Fibroblast of skin of scalp (primary cell): ENCODE measurements at regions not wholly inside any gene's neighbourhood (a gene's known extent, or its start where the extent isn't known, plus 50 kb on each side); places are given as distances from the start of the nearest gene placed in this dataset.
"Not testable (repeated sequence)": the region's sequence is repeated elsewhere in the genome, so short reads cannot be mapped to it uniquely, and the experiment has no call there.

ENCODE experiments used
- DNase-seq: peaks from one replicate; pipeline ENCODE4 v3.0.0-alpha.2; 2013

DNA sequence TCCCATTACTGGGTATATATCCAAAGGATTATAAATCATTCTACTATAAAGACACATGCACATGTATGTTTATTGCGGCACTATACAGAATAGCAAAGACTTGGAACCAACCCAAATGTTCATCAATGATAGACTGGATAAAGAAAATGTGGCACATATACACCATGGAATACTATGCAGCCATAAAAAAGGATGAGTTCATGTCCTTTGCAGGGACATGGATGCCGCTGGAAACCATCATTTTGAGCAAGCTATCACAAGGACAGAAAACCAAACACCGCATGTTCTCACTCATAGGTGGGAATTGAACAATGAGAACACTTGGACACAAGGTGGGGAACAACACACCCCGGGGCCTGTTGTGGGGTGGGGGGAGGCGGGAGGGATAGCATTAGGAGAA, 57.0 kb upstream of the NEUROD1 start:
- DNase-seq: not testable (repeated sequence)

DNA sequence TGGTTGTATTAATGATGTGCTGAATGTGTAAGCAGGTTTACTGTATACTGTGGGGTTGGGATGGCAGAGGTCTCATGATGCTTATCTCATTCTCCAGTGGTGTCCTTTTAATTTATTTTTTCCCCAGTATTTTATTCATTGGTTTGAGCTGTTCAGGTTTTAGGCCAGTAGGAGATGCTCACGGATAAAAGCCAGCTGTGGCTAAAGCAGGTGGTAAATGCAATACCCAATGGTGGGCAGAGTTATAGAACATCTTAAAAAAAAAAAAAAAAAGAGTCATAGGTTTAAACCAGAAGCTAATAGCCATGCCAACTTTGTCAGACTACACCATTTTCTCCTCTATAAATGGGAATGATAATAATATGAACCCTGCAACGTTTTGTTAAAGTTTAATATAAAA, 57.8 kb upstream of the NEUROD1 start:
- DNase-seq: no peak

DNA sequence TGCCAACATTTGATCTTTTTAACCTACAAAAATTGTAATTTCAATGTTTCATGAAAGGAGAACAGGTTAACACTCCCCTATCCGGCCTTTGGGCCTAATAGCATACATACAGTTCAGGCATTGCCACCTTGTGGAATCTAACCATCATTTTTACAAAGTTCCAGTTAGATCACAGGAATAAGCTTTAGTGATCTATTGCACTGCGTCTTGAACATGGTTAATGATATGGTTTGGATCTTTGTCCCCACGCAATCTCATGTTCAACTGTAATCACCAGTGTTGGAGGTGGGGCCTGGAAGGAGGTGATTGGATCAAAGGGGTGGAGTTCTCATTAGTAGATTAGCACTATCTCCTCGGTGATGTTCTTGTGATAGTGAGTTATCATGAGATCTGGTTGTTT, 58.2 kb upstream of the NEUROD1 start:
- DNase-seq: no peak

DNA sequence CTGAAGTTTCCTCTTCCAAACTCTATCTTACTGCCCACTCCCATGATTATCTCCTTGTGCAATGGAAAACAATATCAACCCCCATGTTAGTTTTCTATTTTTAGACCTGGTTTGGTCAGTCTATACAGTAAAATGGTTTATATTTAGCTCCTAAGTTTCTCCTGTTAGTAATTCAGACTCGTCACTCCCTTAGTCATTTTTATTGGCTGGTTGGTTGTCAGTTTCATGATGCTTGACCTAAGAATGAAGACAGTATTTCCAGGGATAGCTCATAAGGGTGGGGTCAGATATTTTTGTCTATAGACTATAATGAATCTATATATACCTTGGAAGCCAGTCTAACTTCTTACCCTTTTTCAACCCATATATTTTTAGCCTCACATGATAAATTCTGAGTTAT, 61.4 kb upstream of the NEUROD1 start:
- DNase-seq: peak; percentile 25

DNA sequence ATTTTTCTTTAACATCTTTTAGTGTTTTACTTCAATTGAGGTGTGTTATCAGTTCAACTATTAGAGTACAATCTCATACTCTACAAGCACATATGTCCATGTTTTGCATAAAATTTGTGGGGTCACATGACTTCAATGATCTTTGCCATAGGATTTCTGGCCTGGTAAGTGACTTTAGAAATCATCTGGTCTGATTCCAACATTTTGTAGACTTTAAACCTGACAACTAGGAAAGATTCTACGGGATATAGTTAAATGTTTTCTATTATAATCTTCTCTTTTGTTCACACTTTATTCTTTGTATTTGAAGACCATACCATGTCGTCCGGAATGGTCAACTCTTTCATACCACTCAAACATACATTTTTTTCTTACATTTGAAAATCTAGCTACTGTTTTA, 62.0 kb upstream of the NEUROD1 start:
- no peak for DNase-seq

DNA sequence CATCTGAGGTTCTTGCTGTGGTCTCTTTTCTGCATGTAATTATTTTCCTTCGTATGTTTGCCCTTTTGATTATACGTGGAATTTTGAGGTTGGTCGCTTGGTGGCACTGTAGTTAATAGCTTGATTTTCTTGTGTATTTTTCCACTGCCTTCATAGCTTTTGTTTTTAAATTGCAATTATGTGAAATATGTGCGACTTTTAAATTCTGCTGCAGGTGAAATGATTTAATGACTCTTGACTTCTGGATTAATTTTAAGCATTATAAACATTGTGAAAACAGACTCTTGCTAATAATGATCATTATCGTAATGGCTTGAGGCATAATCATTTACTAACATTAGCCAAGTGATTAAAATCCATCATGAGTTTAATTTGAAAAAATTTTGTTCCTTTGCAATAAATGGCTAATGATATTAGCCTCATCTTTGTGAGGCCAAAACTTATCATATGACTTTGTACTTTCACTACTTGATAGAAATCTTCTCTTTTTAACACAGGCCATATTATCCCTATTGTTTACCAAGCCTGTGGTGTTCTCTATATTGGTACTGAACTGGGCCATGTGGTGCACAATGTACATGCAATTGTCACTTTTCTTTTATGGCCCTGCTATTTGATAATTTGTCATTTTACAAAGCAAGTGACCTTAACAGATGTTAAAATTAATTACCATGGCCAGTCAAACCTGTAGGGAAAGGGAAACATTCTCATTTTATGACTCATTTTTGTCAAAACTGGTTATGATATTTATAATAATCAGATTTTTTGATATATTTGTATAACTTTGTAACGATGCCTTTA, 62.8 kb upstream of the NEUROD1 start:
- DNase-seq: peak; percentile 61

DNA sequence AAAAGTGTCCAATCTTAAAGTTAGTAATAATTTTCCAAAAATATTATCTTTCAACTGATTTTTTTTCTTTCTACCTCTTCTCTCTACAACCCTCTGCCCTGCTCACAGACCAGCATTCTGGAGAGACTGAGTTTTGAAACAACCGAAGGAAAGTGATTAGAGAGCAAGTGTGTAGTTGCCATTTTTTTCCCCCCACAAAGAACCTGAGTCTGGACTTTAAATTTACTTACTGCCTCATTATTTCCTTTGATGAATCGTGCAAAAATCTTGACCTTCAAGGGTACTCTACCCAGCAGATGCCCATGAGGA, 63.4 kb upstream of the NEUROD1 start:
- no peak for DNase-seq

DNA sequence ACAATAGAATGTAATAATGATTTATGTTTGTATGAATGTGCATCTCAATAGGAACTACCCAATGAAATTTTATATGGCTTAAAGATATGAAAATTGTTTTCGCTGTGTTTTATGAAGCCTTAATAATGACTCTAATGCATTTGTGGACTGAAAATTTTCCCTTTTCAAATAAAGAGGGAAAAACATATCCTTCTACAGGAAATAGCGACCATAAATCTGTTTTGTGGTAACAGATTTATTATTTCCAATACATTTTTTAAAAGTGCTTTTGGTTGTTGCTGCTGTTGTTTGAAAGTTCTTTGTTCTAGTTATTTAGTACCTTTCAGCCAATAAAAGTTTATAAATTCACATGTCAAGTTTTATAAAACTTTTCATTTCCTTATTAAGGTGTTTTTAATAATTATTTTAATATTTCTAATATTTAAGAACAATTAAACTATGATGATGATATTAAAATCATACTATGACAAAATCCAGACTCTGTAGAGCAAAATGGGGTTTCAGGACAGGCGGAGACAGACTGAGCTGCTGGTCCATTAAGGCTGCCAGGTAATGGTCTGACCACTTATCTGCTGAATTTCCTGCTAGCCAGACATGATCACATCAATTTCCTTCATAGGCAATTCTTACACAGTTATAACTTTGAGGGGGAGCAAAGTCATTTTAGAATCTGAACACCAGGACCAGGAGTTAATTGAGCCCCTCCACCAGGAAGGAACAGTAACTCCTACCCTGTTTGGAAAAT, 65.7 kb upstream of the NEUROD1 start:
- DNase-seq: no peak

DNA sequence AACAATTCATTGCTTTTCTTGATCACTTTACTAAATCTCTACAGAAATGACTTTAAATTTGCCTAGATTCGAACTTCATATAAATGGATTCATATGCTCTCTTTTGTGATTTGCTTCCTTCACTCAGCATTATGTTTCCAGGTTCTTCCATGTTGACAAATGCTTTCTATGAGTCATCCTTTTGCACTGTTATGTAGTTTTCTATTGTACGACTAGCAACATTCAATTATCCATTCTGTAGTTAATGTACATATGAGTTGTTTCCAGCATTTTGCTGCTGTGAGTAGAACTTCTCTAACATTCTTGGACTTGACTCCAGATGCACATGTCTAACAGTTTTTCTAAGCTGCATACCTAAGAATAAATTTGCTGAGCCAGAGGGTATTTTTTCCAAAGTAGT, 66.5 kb upstream of the NEUROD1 start:
- no peak for DNase-seq

DNA sequence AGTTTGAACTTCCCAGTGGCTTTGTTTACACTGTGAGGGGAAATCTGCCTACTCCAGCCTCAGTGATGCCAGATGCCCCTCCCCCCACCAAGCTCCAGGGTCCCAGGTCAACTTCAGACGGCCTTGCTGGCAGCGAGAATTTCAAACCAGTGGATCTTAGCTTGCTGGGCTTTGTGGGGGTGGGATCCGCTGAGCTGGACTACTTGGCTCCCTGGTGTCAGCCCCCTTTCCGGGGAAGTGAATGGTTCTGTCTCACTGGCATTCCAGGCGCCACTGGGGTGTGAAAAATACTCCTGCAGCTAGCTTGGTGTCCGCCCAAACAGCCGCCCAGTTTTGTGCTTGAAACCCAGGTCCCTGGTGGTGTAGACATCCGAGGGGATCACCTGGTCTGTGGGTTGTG, 70.0 kb upstream of the NEUROD1 start:
- DNase-seq: no peak

DNA sequence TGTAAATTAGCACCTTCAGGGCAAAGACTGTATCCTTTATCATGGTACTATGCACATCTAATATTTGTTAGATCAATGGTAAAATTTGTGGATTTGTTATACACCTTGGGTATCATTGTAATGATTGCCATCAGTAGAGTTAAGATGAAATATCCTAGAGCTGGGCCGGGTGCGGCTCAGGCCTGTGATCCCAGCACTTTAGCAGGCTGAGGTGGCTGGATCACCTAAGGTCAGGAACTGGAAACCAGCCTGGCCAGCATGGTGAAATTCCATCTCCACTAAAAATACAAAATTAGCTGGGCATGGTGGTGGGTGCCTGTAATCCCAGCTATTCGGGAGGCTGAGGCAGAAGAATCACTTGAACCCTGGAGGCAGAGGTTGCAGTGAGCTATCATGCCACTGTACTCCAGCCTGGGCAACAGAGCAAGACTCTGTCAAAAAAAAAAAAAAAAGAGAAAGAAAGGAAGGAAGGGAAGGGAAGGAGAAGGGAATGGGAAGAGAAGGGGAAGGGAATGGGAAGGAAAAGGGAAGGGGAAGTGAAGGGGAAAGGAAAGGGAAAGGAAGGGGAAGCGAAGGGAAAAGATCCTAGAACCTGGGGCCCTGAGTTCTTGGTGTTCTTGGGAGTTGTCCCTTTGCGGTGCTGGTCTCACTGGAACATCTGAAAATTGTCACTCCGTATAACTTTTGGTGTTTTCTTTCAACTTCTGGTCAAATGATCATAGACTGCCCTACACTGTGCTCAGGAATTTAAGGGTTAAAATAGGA, 71.1 kb upstream of the NEUROD1 start:
- DNase-seq: no peak

DNA sequence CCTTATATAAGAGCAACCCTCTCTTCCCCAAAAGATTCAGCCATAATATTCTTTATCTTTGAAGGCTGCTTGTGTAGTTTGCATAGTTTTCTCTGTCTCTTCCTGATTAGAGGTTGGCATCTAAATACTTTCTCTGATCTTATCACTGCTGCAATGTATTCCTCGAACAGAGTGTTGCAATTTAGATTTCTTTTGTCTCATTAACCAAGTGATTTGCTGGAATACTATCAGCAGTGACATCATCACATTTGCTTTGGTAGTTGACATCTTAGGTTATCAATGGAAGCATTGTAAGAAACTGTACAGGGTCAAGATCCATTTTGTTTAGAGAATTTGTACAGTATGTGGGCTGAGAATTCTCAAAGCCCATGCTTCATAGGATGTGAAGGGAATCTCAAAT, 72.0 kb upstream of the NEUROD1 start:
- no peak for DNase-seq

DNA sequence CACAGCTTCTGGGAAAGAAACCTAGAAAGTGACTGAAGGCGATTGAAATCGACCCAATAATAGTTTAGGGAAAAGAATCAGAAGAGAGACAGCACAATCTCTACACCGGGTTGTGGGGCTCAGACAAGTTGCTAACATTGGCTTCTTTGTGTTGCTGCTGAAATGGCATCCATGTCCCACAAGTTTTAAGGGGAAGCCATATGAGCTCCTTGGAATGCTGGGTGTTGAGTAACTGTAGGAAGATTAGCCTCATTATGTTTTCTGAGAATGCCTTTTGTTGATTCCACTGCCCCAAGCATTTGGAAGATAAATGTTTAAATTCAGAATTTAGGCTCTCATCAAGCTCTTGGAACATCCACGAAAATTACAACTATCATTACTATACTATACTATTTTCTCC, 73.4 kb upstream of the NEUROD1 start:
- DNase-seq: no peak

DNA sequence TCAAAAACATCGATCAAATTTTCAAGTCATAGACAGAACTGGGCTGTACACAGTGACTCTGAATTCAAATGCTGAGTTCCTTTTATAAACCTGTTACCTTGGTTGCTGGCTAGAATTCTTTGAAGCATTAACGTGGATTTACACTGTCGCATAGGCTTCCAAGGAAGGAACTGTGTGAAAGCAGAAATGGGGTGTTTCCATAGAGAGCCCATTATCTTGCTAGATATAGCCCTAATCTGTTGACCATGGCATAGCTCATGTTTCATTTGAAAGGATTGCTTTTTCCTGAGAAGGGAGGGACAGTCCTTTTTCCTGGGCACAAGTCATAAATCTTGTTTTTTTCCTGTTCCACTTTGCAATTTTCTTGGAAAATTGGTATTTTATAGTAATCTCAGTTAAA, 73.8 kb upstream of the NEUROD1 start:
- no peak for DNase-seq

DNA sequence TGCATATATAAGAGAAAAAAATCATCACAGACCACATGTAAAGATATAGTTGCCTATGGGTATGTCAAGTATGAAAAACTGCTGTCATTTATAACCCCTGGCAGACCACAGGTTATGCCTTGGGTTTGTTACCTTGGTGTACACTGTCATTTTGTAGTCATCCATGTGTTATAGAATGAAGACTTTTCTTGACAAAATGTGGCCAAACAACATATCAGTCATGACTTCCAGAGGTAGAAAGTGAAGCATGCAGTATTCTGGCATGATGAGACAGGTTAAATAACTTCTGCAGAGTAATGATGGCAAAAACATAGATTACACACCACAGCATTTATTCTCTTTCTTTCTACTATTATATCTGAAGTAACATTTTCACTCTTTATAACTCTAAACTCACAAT, 74.9 kb upstream of the NEUROD1 start:
- DNase-seq: no peak

DNA sequence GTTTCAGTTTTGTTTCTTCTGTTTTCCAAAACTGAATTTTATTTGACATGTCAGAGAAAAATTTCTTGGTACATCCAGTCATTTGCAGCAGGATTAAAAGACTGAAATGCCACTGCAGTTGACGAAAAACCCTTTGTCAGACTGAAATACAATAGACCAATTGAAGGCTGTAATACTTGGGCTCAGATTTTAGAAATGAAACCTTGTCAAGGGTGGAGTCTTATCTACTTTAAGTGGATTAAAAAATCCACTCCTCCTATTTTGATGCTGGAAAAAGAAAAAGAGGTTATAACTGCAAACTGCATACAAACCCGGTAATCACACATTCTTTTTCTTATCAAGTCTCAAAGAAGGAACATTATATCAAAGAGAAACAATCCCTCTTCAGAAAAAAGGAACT, 80.2 kb upstream of the NEUROD1 start:
- DNase-seq: no peak

DNA sequence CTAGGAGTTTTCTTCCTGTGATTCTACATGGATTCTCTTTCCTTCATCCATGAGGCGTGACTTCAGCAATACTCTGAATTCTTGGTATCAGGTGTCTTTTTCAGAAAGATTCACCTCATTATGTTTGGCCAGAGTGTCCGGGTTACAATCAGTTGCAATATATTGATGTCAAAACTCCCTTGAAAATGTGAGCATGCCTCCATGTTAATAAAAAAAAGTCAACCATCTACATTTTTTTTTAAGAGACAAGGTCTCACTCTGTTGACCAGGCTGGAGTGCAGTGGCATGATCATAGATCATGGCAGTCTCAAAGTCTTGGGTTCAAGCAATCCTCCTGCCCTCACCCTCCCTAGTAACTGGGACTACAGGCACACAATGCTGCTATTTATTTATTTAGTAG, 80.9 kb upstream of the NEUROD1 start:
- no peak for DNase-seq

DNA sequence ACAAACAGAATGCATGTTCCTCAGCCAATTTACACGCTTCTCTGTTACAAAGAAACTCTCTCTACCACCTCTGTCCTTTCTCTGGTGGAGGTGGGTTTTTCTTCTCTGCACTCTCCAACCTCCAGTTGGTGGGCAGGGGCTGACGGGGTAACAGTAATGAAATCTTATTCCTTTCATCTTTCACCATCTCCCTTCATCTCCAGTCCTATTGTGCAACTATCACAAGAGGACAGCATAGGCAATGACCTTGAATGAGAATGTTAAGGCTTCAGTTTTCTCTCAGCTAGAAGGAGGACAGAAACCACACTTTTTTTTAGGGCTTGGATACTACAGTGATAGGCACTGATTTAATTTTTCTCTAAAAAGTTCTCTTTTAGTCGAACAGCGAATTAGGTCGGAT, 81.7 kb upstream of the NEUROD1 start:
- DNase-seq: no peak

DNA sequence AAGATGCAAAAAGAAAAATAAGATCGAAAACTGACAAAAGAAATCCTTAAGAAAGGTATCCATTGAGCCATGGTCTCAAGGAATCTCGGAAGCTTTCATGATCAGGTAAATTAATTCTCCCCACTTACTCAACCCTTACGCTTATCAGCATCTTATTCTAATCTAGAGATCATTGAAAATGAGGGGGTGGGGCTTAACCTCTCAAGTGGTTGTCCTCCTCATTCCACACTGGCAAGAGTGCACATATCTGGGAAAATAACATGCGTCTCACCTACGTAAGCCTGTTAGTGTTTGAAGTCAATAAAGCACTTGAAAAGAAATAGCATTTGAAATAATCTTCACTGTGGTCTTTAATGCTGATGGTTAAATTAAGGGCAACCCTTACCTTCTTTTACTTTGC, 82.5 kb upstream of the NEUROD1 start:
- DNase-seq: no peak

DNA sequence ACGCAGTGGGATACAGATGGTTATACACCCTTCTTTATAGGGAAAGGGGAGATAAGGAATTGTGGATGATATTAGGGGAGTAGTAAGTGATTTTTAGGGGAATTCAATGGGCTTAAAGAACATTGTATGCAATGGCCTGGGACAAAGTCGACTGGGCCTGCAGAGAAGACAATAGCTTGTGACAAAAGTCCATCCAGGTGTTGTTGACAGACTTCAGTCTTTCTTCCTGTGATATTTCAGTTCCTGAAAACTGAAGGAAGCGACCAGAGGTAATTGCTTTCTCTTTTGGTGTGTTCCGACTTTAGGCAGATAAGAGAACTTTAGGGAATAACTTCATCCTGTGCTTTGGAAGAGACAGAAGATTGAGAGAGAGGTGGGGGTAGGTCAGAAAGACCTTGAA, 83.1 kb upstream of the NEUROD1 start:
- no peak for DNase-seq

DNA sequence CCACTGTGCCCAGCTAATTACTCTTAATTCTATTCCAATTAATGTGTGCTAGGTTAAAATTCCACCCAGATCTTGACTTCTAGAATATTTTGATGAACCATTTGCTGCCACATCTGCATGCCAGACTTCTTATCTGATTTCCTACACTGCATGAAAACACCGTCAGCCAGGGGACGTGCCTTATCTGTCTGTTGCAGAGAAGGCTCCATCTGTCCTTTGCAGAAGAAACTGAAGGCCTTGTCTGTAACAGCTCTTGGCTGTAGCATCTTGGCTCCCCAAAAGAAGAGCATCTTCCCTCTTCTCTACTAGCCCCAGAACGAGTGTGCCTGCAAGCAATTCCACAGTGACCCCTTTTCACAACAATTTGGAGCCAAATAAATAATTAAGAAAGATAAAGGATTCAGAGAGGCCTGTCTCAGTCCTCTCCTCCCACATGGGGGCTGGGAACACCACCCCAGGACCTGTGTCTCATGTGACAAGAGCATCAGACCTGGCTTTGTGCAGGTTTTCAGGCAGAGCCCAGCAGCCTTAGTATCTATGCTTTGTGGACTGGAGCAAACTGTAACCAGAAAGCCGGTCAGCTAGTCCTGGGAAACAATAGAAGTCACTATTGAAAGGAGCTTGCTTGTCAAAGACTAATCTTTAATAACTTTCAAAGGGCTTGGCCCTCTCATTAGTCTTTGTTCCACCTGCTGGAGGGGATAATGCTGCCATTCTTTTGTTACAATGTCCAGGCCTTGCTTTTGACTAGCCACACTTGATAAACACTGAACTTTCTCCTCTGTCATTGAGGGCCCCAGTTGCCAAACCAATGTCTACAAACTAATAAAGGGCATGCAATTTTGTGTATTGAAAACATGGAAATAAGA, 84.0 kb upstream of the NEUROD1 start:
- no peak for DNase-seq

DNA sequence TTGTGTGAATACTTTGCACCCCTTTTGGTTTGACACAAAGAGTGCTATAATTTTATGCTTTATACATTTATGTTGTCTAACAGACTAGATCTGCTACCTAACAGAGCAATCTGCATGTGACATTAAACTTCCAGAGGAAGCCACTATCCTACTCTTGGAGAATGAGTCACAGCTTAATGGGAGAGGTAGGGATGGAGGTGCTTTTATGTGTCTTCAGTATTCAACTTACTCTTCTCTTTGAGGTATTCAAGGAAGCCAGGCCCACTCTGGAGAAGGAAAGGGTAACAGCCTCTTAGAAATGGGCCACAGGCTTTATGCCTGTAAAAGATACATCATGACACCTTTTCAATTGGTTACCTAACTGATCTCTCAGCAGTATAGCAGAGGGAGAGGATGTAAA, 85.8 kb upstream of the NEUROD1 start:
- DNase-seq: no peak

DNA sequence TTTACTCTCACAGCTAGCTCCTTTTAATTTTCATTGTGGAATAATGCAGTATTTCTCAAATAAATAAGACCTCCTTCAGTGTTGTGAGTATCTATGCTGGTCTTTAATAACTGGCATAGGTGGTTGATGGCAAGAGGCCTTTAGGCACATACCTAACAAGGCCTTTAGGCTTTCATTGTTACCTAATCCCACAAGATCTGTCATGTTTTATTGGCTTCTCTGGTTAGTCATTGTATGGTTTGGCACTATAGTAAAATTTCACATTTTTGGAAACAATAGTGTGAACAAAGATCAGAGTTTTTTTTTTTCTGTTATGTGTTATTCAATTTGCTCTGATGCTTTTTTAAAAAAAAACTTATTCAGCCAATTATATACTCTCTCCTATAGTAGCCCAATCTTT, 89.8 kb upstream of the NEUROD1 start:
- DNase-seq: no peak
